Endothelial cell of umbilical vein (primary cell): ENCODE measurements at regions not wholly inside any gene's neighbourhood (a gene's known extent, or its start where the extent isn't known, plus 50 kb on each side); places are given as distances from the start of the nearest gene placed in this dataset.

ENCODE experiments used
- BruUV-seq: library from RNA; stranded (reverse); fragments of 400-500 nt; replicated peaks from 2 replicates; lab custom pipeline; 2021; lab: Mats Ljungman, UMichigan
- CTCF ChIA-PET: fragments of 300-600, 350-600 bp; sonication (Branson Sonifier 250); formaldehyde crosslinking; loops from one replicate; lab custom pipeline; 2021; ENCODE audit warnings: antibody characterized with exemption, inconsistent platforms; lab: Charles Lee
- POLR2A ChIA-PET: fragments of 300-600, 350-600 bp; sonication (Branson Sonifier 250); formaldehyde crosslinking; loops from one replicate; lab custom pipeline; 2021; ENCODE audit warnings: antibody characterized with exemption, inconsistent platforms; lab: Charles Lee
- DNase-seq: peaks from one replicate; pipeline ENCODE4 v3.0.0-alpha.2; 2011; ENCODE audit warnings: low read depth, low spot score
- FAIRE-seq: peaks from 2 replicates; lab custom pipeline; 2011; peaks lifted over from hg19 to GRCh38; lab: Jason Lieb, UNC
- H2AFZ ChIP-seq: 2 replicates; pipeline ENCODE4 v1.6.0; 2012; ENCODE audit warnings: low read depth, low read length, control low read depth, inconsistent platforms
- H3K27ac ChIP-seq: 2 replicates; pipeline ENCODE4 v1.5.1; 2011; ENCODE audit warnings: low read depth, mild to moderate bottlenecking, control low read depth, low read length, moderate library complexity; ENCODE audit not compliant: insufficient read depth
- H3K27me3 ChIP-seq, 2 experiments: 2 replicates each; pipeline versions ENCODE4 v1.6.0 to v1.6.1; 2011; ENCODE audit warnings: low read length in 2 of 2, mixed read lengths in 1 of 2; ENCODE audit not compliant: control insufficient read depth in 2 of 2, insufficient read depth in 2 of 2
- H3K36me3 ChIP-seq, 2 experiments: 2 replicates in 1 of 2; 3 replicates in 1 of 2; pipeline ENCODE4 v1.5.1; 2011; ENCODE audit warnings: low read length in 2 of 2, mild to moderate bottlenecking in 1 of 2, moderate library complexity in 1 of 2; ENCODE audit not compliant: control insufficient read depth in 2 of 2, insufficient read depth in 2 of 2; ENCODE audit errors: extremely low read depth in 1 of 2
- H3K4me1 ChIP-seq: 3 replicates; pipeline ENCODE4 v1.5.1; 2011; ENCODE audit warnings: mild to moderate bottlenecking, low read length; ENCODE audit not compliant: control insufficient read depth, insufficient read depth; ENCODE audit errors: extremely low read depth
- H3K4me2 ChIP-seq: 2 replicates; pipeline ENCODE4 v1.6.1; 2011; ENCODE audit warnings: low read length, control low read depth, mixed read lengths; ENCODE audit not compliant: insufficient read depth
- H3K4me3 ChIP-seq, 3 experiments: fragments of 200-600 bp in 1 of 3; sonication (generic), shearing (Covaris generic) in 1 of 3; replicated peaks in 1 of 3; 2 replicates each; pipeline ENCODE4 v1.5.1; 2011 to 2016; ENCODE audit warnings: control low read depth in 3 of 3, low read length in 3 of 3, mild to moderate bottlenecking in 2 of 3, inconsistent platforms in 1 of 3, low read depth in 1 of 3, moderate library complexity in 1 of 3; ENCODE audit not compliant: insufficient read depth in 1 of 3
- H3K79me2 ChIP-seq: 2 replicates; pipeline ENCODE4 v1.6.0; 2012; ENCODE audit warnings: low read length, inconsistent platforms; ENCODE audit not compliant: control insufficient read depth, insufficient read depth
- H3K9ac ChIP-seq: replicated peaks from 2 replicates; pipeline ENCODE3; 2011; ENCODE audit warnings: low read length, control low read depth; ENCODE audit not compliant: insufficient read depth; ENCODE audit errors: extremely low read depth
- H3K9me1 ChIP-seq: replicated peaks from 3 replicates; pipeline ENCODE4 v1.6.0; 2011; ENCODE audit warnings: mild to moderate bottlenecking, low read length; ENCODE audit not compliant: control insufficient read depth, insufficient read depth; ENCODE audit errors: extremely low read depth
- H3K9me3 ChIP-seq: replicated peaks from 2 replicates; pipeline ENCODE4 v1.5.1; 2012; ENCODE audit warnings: low read length, inconsistent platforms; ENCODE audit not compliant: control insufficient read depth, insufficient read depth
- H4K20me1 ChIP-seq: replicated peaks from 2 replicates; pipeline ENCODE3; 2011; ENCODE audit warnings: mild to moderate bottlenecking, low read length; ENCODE audit not compliant: control insufficient read depth, insufficient read depth; ENCODE audit errors: extremely low read depth
- CTCF ChIP-seq, 2 donors: IDR thresholded peaks; 1 replicate in 1 of 2; 2 replicates in 1 of 2; pipeline ENCODE4 v1.5.1; 2011; ENCODE audit warnings: low read length in 2 of 2, mild to moderate bottlenecking in 2 of 2, moderate library complexity in 2 of 2, control low read depth in 1 of 2, inconsistent platforms in 1 of 2, low read depth in 1 of 2; ENCODE audit not compliant: insufficient read depth in 1 of 2; ENCODE audit errors: extremely low read depth in 1 of 2
- EZH2 ChIP-seq: IDR thresholded peaks from 2 replicates; pipeline ENCODE4 v1.6.1; 2012; ENCODE audit warnings: borderline replicate concordance, low read depth, mild to moderate bottlenecking, moderate library complexity, low read length, inconsistent platforms; ENCODE audit not compliant: severe bottlenecking
- POLR2A ChIP-seq: IDR thresholded peaks from 2 replicates; pipeline ENCODE4 v1.6.1; 2012; ENCODE audit warnings: low read depth, mild to moderate bottlenecking, control low read depth, low read length
- POLR2AphosphoS5 ChIP-seq: IDR thresholded peaks from 2 replicates; pipeline ENCODE4 v1.6.1; 2012; ENCODE audit warnings: low read depth, mild to moderate bottlenecking, control low read depth, low read length, moderate library complexity; ENCODE audit not compliant: insufficient read depth
- dilution Hi-C: fragments of 300-500 bp; cut with MboI; formaldehyde crosslinking; loops from one replicate; pipeline ENCODE4 v1.15.0; 2019; ENCODE audit warnings: low sequenced_read_pairs; ENCODE audit not compliant: extremely low pct_ligation_motif_present
- intact Hi-C: fragments of 100-400 bp; cut with micrococcal nuclease; formaldehyde crosslinking; loops from one replicate; pipeline ENCODE4 v1.10.0; 2022
- TF ChIP-seq, protein P1 (sequence below): IDR thresholded peaks from 2 replicates; pipeline ENCODE4 v1.6.1; 2011; ENCODE audit not compliant: insufficient read depth, insufficient read length

DNA sequence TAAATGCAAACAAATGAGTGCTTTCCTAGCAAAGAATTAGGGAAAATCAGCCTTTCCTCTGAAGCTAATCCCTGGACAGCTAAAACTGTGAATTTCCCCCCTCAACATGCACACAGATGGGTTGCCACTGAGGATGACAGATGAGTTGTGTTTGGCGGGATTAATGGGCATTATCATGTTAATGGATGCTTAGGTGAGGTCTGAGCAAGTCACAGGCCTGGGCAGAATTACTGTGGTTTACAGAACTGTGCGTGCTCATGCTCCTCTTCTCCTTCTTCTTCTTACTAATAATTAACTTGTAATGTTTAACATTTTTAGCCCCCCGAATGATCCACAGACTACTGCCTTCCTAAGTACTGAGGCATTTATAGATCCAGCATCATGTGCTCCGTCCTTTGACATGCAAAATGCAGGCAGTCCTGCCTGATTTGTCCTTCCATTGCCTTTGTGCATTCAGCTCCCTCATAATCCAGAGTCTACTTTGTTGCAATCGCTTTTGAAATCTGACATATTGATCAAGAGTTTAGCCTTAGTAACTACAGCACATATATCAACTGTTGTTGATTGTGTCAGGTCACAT, 753.4 kb upstream of the MMS22L start:
- intact Hi-C loops = no loop called here
- TF ChIP-seq CTCF (IDR thresholded peaks at IDR 0.05; ENCODE audit: extremely low read depth in 1 of 2, insufficient read depth in 1 of 2, low read depth in 1 of 2, low read length in 2 of 2) = no peak
- TF ChIP-seq EZH2 = no peak
- no peak for TF ChIP-seq POLR2A
- TF ChIP-seq POLR2AphosphoS5 = no peak
- H3K79me2 ChIP-seq = no peaks in the 10 kb centered on the region
- no TSS peak for BruUV-seq
- no peak overlapping the region for H2AFZ ChIP-seq
- no peaks in the 10 kb centered on the region for H4K20me1 ChIP-seq
- no peaks in the 10 kb centered on the region for H3K9me3 ChIP-seq
- H3K9ac ChIP-seq = no peak overlapping the region
- dilution Hi-C loops = no loop called here
- no peaks in the 10 kb centered on the region for H3K36me3 ChIP-seq
- no peak for DNase-seq
- H3K27me3 ChIP-seq = no peaks in the 10 kb centered on the region
- H3K4me3 ChIP-seq = no peak overlapping the region
- POLR2A ChIA-PET = no interaction called here
- CTCF ChIA-PET = no interaction called here
- no peak overlapping the region for H3K4me2 ChIP-seq
- H3K4me1 ChIP-seq = no peaks in the 10 kb centered on the region
- FAIRE-seq = no peak
- H3K27ac ChIP-seq = no peak overlapping the region
- H3K9me1 ChIP-seq = no peaks in the 10 kb centered on the region

DNA sequence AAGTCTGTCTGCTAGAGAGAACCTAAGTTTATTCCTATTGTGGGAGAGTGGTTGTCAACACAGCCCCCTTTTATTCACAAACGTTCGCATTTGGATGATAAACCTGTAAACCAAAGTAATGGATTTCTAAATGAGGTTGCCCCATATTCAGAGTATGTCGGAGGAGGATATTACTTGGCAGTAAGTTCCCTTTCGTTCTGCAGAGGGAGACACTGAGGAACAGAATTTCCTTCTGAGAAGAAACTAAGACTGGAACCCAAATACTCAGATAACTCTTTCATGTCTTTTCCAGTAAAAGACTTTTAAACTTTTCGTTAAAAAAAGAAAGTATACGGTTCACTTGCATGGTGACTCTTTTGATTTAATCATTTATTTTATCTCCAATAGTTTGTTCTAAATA, 754.6 kb upstream of the MMS22L start:
- intact Hi-C loops = no loop called here
- no peak overlapping the region for H2AFZ ChIP-seq
- no peak overlapping the region for H3K4me2 ChIP-seq
- H3K4me3 ChIP-seq = no peak overlapping the region
- no peak for DNase-seq
- ChIA-PET CTCF (no interaction called here), POLR2A (no interaction called here)
- BruUV-seq = no TSS peak
- no peaks in the 10 kb centered on the region for H3K36me3 ChIP-seq
- H4K20me1 ChIP-seq = no peaks in the 10 kb centered on the region
- no peaks in the 10 kb centered on the region for H3K9me3 ChIP-seq
- no peaks in the 10 kb centered on the region for H3K4me1 ChIP-seq
- H3K9ac ChIP-seq = no peak overlapping the region
- no peaks in the 10 kb centered on the region for H3K9me1 ChIP-seq
- H3K27ac ChIP-seq = no peak overlapping the region
- H3K27me3 ChIP-seq = no peaks in the 10 kb centered on the region
- dilution Hi-C loops = no loop called here
- H3K79me2 ChIP-seq = no peaks in the 10 kb centered on the region
- TF ChIP-seq, protein P1, sequence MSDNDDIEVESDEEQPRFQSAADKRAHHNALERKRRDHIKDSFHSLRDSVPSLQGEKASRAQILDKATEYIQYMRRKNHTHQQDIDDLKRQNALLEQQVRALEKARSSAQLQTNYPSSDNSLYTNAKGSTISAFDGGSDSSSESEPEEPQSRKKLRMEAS = no peak
- no peak for TF ChIP-seq EZH2
- no peak for TF ChIP-seq POLR2A
- no peak for TF ChIP-seq CTCF (IDR thresholded peaks at IDR 0.05; ENCODE audit: extremely low read depth in 1 of 2, insufficient read depth in 1 of 2, low read depth in 1 of 2, low read length in 2 of 2)
- no peak for FAIRE-seq
